HEK293 (cell line): ENCODE measurements at regions not wholly inside any gene's neighbourhood (a gene's known extent, or its start where the extent isn't known, plus 50 kb on each side); places are given as distances from the start of the nearest gene placed in this dataset.

Source experiments
- REST ChIP-seq: fragments of 450-650 bp; formaldehyde crosslinking; IDR thresholded peaks from 2 replicates; pipeline ENCODE4 v1.5.1; 2016; ENCODE audit warnings: missing biosample characterization, missing genetic modification characterization
- ZNF23 ChIP-seq: fragments of 450-650 bp; formaldehyde crosslinking; IDR thresholded peaks from 2 replicates; pipeline ENCODE4 v1.5.1; 2016; ENCODE audit warnings: missing biosample characterization, missing genetic modification characterization, borderline replicate concordance
- ZNF280D ChIP-seq: fragments of 450-650 bp; formaldehyde crosslinking; IDR thresholded peaks from 2 replicates; pipeline ENCODE4 v1.5.1; 2016; ENCODE audit warnings: missing biosample characterization, missing genetic modification characterization
- ZSCAN5A ChIP-seq: fragments of 450-650 bp; formaldehyde crosslinking; IDR thresholded peaks from 2 replicates; pipeline ENCODE4 v1.5.1; 2016; ENCODE audit warnings: missing biosample characterization, missing genetic modification characterization
- TF ChIP-seq, protein P1 (sequence below): fragments of 450-650 bp; formaldehyde crosslinking; IDR thresholded peaks from 2 replicates; pipeline ENCODE4 v1.5.1; 2016; ENCODE audit warnings: missing biosample characterization, missing genetic modification characterization, low read depth
- TF ChIP-seq, protein P2 (sequence below): fragments of 450-650 bp; formaldehyde crosslinking; IDR thresholded peaks from 2 replicates; pipeline ENCODE4 v1.5.1; 2016; ENCODE audit warnings: missing biosample characterization, missing genetic modification characterization
- TF ChIP-seq, protein P3 (sequence below): fragments of 450-650 bp; formaldehyde crosslinking; IDR thresholded peaks from 2 replicates; pipeline ENCODE4 v1.5.1; 2016; ENCODE audit warnings: missing biosample characterization, missing genetic modification characterization

DNA sequence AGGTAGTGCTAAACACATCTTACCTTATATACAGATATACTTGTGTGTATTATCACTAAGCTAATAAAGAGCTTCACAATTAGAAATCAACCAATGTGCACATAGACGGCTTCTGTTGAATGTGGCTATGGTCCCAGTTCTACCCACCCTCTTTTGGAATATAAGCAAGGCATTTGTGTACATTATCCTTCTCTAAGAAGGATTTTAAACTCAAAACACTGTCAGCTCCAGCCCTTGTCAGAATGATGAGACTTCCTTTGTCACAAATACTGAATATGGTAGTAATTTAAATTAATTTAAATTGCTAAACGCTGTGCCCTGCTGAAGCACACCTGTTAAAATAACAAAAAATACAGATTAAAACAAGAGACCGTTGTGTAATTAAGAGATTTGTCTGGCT lies 107.9 kb upstream of the GRAMD2B start:
- TF ChIP-seq REST (tag by site-specific recombination), result no peak
- TF ChIP-seq, protein P1, sequence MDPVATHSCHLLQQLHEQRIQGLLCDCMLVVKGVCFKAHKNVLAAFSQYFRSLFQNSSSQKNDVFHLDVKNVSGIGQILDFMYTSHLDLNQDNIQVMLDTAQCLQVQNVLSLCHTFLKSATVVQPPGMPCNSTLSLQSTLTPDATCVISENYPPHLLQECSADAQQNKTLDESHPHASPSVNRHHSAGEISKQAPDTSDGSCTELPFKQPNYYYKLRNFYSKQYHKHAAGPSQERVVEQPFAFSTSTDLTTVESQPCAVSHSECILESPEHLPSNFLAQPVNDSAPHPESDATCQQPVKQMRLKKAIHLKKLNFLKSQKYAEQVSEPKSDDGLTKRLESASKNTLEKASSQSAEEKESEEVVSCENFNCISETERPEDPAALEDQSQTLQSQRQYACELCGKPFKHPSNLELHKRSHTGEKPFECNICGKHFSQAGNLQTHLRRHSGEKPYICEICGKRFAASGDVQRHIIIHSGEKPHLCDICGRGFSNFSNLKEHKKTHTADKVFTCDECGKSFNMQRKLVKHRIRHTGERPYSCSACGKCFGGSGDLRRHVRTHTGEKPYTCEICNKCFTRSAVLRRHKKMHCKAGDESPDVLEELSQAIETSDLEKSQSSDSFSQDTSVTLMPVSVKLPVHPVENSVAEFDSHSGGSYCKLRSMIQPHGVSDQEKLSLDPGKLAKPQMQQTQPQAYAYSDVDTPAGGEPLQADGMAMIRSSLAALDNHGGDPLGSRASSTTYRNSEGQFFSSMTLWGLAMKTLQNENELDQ (tag by site-specific recombination), result no peak
- TF ChIP-seq, protein P2, sequence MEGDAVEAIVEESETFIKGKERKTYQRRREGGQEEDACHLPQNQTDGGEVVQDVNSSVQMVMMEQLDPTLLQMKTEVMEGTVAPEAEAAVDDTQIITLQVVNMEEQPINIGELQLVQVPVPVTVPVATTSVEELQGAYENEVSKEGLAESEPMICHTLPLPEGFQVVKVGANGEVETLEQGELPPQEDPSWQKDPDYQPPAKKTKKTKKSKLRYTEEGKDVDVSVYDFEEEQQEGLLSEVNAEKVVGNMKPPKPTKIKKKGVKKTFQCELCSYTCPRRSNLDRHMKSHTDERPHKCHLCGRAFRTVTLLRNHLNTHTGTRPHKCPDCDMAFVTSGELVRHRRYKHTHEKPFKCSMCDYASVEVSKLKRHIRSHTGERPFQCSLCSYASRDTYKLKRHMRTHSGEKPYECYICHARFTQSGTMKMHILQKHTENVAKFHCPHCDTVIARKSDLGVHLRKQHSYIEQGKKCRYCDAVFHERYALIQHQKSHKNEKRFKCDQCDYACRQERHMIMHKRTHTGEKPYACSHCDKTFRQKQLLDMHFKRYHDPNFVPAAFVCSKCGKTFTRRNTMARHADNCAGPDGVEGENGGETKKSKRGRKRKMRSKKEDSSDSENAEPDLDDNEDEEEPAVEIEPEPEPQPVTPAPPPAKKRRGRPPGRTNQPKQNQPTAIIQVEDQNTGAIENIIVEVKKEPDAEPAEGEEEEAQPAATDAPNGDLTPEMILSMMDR (tag by site-specific recombination), result no peak
- TF ChIP-seq ZNF280D (tag by site-specific recombination), result no peak
- TF ChIP-seq, protein P3, sequence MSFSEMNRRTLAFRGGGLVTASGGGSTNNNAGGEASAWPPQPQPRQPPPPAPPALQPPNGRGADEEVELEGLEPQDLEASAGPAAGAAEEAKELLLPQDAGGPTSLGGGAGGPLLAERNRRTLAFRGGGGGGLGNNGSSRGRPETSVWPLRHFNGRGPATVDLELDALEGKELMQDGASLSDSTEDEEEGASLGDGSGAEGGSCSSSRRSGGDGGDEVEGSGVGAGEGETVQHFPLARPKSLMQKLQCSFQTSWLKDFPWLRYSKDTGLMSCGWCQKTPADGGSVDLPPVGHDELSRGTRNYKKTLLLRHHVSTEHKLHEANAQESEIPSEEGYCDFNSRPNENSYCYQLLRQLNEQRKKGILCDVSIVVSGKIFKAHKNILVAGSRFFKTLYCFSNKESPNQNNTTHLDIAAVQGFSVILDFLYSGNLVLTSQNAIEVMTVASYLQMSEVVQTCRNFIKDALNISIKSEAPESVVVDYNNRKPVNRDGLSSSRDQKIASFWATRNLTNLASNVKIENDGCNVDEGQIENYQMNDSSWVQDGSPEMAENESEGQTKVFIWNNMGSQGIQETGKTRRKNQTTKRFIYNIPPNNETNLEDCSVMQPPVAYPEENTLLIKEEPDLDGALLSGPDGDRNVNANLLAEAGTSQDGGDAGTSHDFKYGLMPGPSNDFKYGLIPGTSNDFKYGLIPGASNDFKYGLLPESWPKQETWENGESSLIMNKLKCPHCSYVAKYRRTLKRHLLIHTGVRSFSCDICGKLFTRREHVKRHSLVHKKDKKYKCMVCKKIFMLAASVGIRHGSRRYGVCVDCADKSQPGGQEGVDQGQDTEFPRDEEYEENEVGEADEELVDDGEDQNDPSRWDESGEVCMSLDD (tag by site-specific recombination), result no peak
- no peak for TF ChIP-seq ZNF23 (tag by site-specific recombination)
- no peak for TF ChIP-seq ZSCAN5A (tag by site-specific recombination)
